HG03460 (cell line): ENCODE measurements at regions not wholly inside any gene's neighbourhood (a gene's known extent, or its start where the extent isn't known, plus 50 kb on each side); places are given as distances from the start of the nearest gene placed in this dataset.
"Not testable (repeated sequence)": the region's sequence is repeated elsewhere in the genome, so short reads cannot be mapped to it uniquely, and the experiment has no call there.

Experiments
- ATAC-seq: cut with Tn5 transposase; IDR thresholded peaks from one replicate; pipeline ENCODE4 v1.9.1; 2021; ENCODE audit not compliant: unreplicated experiment

DNA sequence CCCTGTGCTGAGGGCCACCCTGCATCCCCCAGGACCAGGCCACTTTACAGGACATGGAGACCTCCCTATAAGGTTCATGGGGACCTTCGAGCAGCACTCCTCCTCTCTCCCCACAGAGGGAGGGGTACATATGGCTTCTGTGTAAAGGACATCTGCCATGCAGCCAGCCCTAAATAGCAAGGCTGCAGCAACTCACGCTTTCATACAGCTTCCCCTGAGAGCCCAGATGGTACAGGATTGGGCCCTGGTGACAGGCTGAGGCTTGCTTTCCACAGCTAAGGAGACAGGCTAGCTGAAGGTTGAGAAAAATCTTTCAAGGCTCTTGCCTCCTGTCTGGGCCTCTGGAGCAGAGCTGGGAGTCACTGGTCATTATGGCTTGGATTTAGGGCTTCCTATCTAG is 147.0 kb upstream of the ZNF366 start:
- no peak for ATAC-seq

DNA sequence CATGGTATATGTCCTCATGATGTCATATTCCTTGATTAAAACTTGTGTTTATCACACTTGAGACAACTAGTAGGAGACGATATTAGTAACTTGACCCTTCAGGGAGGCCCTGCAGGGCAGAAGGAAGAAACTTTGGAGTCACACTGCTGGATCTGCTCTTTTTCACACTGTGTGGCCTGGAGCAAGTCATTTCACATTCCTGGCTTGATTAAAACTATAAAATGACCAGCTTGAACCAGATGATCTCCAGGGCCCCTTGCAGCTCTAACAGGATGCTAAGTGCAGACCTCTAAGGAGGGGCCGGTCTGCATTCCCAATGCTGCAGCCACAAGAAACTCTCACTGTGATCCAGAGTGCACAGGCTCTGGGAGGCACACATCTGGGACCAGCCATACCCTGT is 146.4 kb upstream of the ZNF366 start:
- no peak for ATAC-seq

DNA sequence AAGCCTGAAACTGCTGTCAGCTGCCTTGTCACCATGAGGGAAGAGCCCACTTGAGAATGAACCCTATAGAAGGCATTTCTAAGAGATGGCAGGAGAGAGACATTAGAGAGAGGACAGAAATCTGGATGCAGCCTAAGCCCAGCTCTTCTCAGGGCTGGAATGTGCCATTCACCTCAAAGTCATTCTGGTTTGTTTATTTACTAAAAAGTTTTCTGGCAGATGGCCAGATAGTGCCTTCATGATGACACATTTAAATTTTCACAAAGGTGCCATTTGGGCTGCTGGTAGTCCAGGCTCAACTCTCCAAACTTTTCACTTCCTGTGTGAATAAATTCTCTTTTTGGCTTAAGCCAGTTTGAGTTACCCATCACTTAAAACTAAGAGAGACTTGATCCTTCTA is 144.6 kb upstream of the ZNF366 start:
- ATAC-seq, result no peak

DNA sequence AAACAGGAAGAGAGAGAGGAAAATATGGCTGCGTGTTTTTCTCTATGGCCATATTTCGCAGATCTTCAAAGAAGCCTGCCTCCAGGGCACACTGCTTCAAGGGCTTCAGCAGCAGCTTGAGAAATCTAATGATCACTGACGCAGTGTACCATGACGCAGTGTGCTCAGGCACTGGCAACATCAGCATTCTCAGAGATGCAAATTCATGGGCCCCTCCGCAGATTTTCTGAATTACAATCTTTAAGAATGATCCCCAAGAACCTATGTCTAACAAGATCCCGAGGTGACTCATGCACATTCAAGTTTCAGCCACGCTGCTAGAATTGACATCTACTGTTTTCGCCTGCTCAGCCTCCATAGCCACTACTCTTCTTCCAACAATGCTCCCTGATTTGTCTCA is 143.9 kb upstream of the ZNF366 start:
- ATAC-seq, result no peak

DNA sequence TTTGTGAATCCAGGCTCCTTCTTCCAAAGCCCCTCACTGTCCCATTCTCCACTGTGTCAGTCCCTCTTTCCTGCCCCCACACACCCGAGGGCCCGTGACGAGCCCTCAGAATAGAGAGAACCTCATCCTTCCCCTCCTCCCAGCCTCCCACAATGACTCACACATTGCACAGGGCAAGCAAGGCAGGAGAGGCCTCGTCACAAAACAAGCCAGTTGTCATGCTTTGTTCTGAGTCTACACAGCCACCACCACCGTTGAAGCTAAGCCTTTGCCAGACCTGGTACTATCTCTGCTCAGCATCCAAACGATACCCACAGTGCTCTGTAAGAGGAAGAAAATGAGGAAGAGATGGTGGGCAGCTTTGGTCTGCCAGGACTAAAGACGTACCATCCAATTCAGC is 142.2 kb upstream of the ZNF366 start:
- no peak for ATAC-seq

DNA sequence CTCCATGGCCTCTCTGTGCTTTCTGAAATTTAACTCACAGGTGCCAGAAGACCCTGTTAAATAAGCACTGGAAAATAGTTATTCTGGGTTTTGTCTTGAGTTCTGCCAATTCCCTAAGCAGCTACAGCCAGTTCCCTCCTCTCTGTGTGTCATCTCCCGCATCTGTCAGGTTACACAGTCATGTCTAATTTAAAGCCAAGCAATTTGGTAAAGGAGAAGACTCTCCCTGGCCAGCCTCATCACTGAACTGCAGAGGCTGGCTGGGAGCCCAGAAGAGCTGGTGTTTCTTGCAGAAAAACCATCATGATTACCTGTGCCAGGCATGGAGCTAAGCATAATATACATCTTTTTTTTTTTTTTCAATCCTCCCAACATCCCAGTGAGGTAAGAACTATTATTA is 141.3 kb upstream of the ZNF366 start:
- no peak for ATAC-seq

DNA sequence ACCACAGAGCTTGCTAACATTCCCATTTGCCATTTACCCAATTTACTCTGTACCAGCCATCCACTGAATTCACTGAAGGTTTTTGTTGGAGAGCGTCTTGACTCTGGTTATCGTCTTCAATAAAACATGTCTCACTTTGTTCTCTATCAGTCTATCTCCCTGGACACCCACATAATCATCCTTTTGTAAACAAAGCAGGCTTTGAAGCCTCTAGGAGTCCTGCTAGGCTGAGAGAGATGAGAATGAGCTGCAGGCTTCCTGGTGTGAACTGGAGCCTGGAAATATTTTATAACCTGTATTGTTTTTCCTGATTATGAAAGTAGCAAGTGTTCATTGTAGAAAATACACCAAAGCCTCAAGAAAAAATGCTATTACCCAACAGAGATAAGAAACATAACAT is 140.6 kb upstream of the ZNF366 start:
- ATAC-seq, result no peak

DNA sequence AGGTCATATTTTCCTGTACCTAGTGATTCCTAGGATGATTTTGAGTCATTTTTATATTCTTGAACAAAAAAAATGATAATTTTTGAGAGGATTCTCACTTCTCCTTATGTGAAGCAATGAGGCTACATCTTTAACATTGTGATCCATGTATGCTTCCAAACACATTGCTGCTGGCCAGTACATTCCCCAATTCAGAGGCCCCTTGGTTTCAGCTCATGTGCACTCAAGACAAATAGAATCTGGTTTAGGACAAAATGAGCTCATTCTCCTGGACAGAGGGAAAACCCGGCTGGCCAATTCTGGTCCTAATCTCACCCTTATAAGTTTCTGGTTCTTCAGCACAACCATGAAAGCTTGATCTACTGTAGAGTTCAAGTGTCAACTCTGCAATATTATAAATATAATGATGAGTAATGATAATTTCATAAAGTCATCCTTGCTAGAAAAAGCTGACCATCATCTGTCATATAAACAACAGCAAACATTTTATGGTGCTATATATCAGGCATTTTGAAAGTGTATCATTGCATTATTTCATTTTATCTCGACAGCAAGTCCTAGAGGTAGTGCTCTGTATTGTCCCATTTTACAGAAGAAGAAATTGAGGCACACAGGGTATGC is 139.1 kb upstream of the ZNF366 start:
- no peak for ATAC-seq

DNA sequence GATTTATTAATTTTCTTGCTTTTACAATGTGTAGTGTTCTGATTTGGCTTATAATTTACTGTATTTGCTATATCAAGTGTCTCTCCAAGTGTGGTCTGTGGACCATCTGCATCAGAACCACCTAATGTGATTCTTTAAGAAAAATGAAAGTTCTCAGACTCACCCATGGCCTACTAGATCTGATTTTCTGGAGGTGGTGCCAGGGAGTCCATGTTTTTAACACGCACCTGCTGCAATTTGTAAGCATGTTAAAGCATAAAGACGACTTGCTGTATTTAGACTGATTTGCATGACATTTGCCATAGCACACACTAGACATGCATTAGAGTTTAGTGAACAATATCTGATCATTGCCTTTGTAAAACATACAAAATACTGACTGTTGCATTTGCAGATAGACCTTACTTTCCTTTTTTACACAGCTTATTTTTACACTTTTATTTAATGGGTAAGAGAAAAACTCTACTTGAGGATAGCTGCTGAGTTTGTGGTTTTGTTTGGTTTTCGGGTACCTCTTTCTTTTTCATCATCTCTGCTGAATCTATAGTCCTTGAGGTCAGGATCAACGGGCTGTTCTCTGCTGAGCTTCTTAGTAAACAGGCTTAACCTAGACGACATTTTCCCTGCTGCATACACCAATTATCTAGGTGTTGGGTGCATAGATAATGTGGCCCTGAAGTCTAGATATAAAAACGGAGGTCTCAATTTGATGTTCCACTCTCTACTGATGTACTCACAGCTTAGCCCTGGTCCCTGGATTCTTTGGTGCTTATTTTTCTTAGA is 138.0 kb upstream of the ZNF366 start:
- ATAC-seq, result no peak

DNA sequence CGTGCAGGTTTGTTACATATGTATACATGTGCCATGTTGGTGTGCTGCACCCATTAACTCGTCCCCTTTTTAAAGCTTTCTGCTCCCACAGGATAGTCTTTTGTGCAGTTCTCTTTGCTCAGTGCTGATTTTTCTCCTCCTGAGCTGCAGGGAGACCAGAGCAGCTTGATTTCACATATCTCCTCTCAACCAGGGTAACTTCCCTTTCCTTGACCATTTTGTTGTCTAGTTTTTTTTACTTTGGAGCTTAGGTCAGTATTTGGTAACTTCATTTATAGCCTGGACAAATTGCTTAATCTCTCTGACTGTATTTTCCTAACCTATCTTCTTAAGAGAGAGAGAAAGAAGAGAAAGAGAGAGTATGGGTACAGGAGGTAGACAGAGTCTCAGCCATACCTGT is 137.1 kb upstream of the ZNF366 start:
- ATAC-seq, result no peak

DNA sequence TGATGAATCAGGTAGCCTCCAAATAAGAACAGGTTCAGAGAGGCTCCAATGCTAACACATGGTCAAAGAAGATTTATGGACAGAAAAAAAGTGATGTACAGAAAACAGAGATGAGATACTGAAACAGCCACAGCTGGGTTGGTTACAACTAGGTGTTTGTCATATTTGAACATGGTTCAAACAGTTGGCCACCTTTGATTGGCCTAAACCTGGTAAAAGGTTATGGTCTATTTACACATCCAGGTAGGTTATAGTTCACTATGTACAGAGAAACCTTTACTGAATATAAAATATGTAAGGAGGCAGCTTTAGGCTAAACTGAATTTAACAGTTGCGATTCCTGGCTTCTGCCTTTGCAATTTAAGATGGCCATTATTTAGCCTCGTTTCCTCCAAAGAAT is 134.0 kb upstream of the ZNF366 start:
- no peak for ATAC-seq

DNA sequence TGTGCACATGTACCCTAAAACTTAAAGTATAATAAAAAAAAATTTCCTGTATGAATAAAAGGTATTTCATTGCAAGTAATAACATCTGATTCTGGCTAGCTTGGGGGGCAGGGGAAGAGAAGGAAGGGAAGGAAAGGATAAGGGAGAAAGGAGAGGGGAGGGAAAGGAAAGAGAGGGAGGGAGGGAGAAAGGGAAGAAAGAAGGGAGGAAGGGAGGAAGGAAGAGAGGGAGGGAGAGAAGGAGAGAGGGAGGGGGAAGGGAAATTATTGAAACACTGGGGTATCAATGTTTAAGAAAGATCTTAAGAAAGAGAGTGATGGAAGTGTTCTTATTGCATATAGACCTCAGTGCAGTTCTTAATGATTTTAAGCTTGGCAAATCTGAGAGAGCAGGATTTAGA is 129.8 kb upstream of the ZNF366 start:
- no peak for ATAC-seq

DNA sequence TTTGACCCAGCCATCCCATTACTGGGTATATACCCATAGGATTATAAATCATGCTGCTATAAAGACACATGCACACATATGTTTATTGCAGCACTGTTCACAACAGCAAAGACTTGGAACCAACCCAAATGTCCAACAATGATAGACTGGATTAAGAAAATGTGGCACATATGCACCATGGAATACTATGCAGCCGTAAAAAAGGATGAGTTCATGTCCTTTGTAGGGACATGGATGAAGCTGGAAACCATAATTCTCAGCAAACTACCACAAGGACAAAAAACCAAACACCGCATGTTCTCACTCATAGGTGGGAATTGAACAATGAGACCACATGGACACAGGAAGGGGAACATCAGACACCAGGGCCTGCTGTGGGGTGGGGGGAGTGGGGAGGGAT is 129.4 kb upstream of the ZNF366 start:
- not testable (repeated sequence) for ATAC-seq

DNA sequence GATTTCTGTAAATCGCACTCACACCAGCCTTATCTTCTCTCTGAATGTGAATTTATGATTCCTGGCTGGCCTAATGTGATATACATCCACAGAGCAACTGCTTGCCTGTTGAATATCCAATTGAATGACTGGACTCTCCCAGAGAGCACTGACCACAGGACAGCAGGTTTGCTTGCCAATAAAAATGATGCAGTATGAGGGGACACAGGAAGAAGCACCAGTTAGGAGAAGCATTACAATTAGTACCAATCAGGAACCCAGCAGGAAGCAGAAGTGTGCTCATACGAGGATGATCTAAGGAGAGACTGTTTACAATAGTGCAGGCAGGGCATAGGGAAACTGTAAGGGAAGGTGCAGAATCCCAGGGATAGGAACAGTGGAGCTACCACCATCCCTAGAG is 127.2 kb upstream of the ZNF366 start:
- no peak for ATAC-seq

DNA sequence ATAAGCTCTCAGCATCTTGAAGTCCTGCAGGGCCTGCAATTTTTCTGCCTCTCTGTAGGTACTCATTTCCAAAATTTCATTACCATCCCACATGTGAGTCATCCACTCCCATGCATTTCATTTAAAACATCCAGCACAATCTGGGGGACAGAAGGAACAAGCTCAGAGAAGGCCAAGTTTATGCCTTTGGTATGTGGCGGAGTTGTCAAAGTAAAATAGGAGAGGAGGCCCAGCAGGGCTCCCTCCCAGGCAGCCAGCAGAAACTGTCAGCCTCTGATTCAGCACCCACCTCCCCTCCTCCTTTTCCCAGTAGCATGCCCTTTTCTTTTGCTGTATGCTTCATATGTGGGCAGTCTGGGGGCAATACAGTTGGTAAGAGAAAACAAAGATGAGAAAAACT is 126.4 kb upstream of the ZNF366 start:
- no peak for ATAC-seq

DNA sequence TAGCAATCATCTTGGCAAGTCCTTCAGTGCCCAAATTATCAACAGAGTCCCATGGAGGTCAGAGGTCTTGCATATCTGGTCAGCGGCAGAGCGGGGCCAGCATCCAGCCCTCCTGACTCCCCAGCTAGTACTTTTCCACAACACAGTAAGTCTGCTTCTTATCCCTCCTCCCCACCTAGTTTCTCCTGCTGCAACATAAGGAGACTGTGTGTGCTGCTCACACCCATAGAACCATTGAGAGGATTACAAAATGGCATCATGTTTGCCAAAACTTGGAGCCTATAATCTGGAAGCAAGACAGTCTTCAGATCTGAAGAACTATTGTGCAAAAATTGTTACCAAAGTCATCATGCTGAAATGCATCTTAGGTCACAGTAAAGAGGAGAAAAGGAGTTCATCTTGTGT is 125.8 kb upstream of the ZNF366 start:
- ATAC-seq, result no peak

DNA sequence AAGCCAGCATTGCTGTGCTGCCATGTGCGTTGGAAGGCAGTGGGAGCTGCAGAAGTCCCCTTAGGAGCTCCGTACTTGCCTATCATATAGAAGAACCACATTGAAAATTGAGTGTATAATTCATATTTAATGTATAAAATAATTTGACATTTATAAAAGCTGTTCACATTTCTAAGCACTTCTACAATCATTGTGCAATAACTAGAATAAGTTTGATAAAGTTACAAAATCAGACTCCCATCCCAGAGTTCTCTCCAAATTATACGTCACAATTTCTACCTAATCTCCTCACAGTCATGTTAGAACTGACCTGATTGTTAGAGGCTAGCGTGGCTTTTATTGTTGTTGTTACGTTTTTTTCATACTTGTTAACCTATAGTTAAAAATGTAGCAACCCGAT is 123.5 kb upstream of the ZNF366 start:
- no peak for ATAC-seq

DNA sequence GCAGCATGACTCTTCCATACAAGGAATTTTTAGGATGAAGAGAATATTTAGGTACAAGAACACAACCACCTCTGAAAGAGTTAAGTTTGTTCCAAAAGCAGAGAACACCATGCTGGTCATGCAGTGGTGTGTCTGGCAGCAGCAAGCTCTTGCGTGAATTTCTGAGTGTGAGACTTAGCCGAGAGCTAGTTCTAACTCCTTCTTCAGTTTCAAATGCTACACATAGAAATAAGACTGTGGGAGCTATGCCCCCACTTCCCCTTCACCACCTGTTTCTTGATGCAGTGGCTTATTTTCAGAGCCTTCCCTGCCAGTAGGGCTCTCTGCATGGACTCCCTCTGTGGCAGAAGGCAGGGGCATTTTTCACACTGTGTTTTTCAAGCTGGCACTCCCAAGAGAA is 122.9 kb upstream of the ZNF366 start:
- ATAC-seq, result no peak

DNA sequence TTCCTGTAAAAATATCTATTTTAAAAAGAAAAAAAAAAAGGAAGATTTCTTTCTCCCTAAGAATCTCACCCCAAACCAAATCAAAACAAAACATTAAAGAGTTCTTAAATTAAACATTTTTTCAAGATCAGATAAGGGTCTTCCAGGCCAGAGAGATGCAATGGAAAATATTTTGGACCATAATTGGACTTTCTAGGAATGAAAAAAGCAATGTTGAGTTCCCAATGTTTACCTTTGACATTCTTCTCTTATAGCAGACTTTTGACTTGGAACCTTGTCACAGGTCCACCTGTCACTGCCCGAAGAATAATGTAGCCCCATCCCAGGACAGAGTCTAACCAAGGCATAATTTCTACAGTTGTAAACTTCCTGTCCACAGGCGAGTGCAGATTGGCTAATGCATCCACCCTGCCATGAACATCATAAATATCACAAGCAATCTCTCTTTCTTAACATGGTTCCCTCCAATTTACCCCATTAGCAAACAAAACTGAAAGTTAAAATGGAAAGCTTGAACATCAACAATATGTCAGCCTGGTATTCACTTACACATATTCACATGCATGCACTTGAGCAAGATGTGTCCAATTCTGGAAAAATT is 121.7 kb upstream of the ZNF366 start:
- ATAC-seq, result no peak

DNA sequence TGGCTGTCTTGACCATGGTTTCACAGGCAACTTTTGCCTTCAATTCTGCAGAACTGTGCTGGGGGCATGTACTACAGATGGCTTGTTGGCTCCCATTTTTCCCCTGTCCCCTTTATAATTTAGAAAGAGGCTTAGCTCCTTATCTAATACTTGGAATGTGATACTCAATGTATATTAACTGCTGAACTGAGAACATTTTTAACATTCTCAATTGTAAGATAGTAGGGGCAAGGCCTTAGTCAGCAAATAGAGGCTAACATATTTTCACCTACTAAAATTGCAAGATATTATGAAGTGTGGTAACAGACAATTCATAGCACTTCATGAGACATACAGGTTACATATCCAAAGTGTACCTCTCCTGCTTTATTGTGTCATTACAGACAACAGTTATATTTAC is 118.1 kb upstream of the ZNF366 start:
- ATAC-seq, result no peak

DNA sequence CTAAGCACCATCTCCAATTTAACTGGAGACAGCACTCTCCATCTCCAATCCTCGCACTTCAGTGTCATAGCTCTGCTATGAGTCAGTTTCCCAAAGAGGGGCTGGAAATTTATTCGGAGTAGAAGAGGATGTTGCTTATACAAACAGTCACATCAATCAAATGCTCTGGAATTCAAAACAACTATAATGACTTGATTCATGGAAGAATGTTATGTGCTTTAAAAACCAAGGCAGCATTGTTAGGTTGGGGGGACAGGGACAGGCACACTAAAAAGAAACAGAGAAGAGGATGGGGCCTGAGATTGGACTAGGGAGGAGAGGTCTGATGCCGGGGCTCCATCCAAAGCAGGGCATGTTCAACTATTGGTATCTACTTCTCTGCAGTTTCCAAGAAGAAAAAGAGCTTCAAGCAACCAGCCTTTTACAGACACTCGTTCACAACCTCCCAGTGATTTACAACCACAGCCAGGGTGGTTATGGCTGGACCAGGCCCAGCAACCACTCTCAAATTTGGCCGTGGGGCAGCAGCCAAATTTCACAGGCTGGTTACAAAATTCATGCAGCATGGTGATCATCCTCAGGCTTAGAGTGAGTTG is 117.5 kb upstream of the ZNF366 start:
- ATAC-seq, result no peak

DNA sequence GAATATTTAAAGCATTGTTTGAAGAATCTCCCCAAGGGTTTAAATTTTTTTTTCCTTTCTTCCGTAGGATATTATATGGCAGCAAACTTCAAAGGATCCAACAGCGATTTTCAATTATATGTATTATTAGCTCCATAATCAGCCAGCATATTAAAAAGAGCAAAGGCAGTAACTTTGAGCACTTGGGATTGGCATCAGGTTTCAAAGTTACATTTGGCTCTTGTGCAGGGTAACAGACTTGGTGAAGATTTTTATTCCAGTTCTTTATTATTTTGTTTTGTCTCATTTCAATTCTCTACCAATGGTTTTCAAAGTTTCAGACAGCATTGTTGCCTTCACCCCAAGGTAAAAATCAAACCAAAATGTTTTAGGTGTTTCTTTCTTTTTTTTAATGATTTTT is 116.7 kb upstream of the ZNF366 start:
- ATAC-seq, result no peak
